Testis (tissue), 2 donors: ENCODE measurements at regions not wholly inside any gene's neighbourhood (a gene's known extent, or its start where the extent isn't known, plus 50 kb on each side); places are given as distances from the start of the nearest gene placed in this dataset.

Experiments used
- POLR2A ChIP-seq: fragments of 450-650 bp; IDR thresholded peaks from one replicate; pipeline ENCODE4 v1.6.1; 2017; ENCODE audit warnings: antibody characterized with exemption, mild to moderate bottlenecking, moderate library complexity
- TF ChIP-seq, protein P1 (sequence below), 3 experiments: fragments of 450-650 bp in 2 of 3; fragments of 200-600 bp in 1 of 3; sonication (generic) in 1 of 3; IDR thresholded peaks; one replicate each; pipeline ENCODE4 v1.5.1; 2016 to 2019; ENCODE audit warnings: antibody characterized with exemption in 3 of 3, mild to moderate bottlenecking in 2 of 3, moderate library complexity in 1 of 3

DNA sequence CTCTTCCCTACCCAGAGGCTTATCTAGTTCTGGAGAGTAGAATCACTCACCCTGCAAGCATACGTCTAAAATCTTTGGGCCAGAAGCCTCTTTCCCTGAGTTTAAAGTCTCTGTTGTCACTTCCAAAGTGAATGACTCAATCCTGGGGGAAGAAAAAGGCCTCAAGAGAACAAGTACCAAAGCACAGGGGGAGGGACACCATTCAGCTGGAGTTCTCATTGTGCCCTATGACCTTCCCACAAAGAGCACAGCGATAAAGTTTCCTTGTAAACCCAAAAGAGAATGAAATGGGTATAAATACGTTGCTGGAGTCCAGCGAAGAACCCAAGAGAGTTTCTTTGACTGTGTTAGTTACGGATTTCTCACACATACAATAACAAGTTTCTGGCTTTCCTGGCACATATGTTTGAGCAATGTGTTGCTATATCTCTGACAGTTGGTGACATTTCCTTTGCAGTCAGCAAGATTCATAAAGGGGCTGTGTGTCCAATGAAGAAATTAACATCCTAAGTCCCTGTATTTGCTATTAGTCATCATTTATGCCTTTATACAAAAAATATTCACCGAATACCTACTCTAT, 107.3 kb upstream of the PTPRG start:
- TF ChIP-seq, protein P1, sequence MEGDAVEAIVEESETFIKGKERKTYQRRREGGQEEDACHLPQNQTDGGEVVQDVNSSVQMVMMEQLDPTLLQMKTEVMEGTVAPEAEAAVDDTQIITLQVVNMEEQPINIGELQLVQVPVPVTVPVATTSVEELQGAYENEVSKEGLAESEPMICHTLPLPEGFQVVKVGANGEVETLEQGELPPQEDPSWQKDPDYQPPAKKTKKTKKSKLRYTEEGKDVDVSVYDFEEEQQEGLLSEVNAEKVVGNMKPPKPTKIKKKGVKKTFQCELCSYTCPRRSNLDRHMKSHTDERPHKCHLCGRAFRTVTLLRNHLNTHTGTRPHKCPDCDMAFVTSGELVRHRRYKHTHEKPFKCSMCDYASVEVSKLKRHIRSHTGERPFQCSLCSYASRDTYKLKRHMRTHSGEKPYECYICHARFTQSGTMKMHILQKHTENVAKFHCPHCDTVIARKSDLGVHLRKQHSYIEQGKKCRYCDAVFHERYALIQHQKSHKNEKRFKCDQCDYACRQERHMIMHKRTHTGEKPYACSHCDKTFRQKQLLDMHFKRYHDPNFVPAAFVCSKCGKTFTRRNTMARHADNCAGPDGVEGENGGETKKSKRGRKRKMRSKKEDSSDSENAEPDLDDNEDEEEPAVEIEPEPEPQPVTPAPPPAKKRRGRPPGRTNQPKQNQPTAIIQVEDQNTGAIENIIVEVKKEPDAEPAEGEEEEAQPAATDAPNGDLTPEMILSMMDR (IDR thresholded peaks at IDR 0.05): no peak
- TF ChIP-seq POLR2A: no peak
